ENCODE measurements at regions not wholly inside any gene's neighbourhood (a gene's known extent, or its start where the extent isn't known, plus 50 kb on each side); places are given as distances from the start of the nearest gene placed in this dataset.

GRCh38 chr1:67555461-67556296 lies 125.5 kb upstream of the SERBP1 start:
- Histone ChIP-seq H3K4me3 (no peak overlapping the region), H3K27ac (no peak overlapping the region)
- TF ChIP-seq, protein P1, sequence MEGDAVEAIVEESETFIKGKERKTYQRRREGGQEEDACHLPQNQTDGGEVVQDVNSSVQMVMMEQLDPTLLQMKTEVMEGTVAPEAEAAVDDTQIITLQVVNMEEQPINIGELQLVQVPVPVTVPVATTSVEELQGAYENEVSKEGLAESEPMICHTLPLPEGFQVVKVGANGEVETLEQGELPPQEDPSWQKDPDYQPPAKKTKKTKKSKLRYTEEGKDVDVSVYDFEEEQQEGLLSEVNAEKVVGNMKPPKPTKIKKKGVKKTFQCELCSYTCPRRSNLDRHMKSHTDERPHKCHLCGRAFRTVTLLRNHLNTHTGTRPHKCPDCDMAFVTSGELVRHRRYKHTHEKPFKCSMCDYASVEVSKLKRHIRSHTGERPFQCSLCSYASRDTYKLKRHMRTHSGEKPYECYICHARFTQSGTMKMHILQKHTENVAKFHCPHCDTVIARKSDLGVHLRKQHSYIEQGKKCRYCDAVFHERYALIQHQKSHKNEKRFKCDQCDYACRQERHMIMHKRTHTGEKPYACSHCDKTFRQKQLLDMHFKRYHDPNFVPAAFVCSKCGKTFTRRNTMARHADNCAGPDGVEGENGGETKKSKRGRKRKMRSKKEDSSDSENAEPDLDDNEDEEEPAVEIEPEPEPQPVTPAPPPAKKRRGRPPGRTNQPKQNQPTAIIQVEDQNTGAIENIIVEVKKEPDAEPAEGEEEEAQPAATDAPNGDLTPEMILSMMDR (IDR thresholded peaks at IDR 0.05), result no peak
- DNase-seq (ENCODE audit: low spot score), result no peak

DNA sequence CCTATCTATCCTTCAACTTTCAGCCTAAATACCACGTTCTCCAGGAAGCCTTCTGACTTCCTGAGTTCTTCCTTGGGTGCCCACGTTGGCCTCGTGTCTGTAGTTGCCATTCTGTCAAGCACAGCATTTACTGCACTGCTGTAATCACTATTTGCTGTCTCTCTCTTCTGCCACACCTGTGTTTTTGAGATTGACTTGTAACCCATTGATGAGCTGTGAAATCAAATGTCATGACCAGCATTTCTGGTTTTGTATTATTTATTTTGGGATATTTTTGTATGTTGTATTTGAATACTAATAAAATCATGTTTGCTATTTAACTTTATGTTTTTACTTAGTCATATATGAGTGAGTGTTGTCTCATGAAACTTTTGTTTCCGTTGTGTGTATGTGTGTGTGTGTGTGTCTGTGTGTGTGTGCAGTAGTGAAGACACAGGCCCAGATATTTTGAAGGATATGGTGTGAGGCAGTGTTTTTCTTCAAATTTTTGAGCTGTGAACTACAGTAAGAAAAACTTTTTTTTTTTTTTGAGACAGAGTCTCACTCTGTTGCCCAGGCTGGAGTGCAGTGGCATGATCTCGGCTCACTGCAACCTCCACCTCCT lies 126.2 kb upstream of the SERBP1 start:
- DNase-seq (ENCODE audit: low spot score), result no peak
- H3K27ac ChIP-seq, result no peak overlapping the region
- TF ChIP-seq, protein P1 (IDR thresholded peaks at IDR 0.05), result no peak
- no peak overlapping the region for H3K4me3 ChIP-seq

GRCh38 chr1:67557696-67558448 lies 127.1 kb upstream of the GADD45A start:
- Histone ChIP-seq H3K4me3 (no peak overlapping the region), H3K27ac (no peak overlapping the region)
- DNase-seq (ENCODE audit: low spot score), result no peak
- TF ChIP-seq, protein P1 (IDR thresholded peaks at IDR 0.05), result no peak

GRCh38 chr1:67558449-67559193 lies 126.4 kb upstream of the GADD45A start:
- no peak for DNase-seq (ENCODE audit: low spot score)
- peak overlapping the region; percentile 31 to 59 for H3K27ac ChIP-seq
- TF ChIP-seq, protein P1 (IDR thresholded peaks at IDR 0.05), result no peak
- peak overlapping the region; percentile 40 for H3K4me3 ChIP-seq

DNA sequence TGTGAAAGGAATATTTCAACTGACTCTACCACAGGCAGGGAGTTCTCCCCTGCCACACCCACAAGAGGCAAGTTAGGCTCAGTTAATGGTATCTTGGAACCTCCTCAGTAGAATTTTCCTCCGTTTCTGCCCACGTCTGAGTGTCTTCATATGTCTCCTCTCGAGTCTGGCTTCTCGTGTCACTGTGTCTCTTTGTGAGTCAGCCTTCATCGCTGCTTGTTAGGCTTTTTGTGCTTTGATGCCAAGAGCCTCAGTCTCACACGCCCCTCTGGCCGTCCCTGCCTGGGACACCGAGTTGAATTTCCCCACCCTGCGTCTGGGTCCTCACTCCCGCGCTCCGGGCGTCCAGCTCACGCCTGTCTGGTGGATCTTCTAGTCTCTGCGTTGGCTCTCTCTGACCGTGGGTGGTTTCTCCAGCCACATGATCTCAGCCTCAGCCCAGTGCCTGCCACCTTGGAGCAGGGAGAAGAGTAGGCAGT lies 125.7 kb upstream of the GADD45A start:
- peak overlapping the region; percentile 40 for H3K4me3 ChIP-seq
- peak; percentile 84 for DNase-seq (ENCODE audit: low spot score)
- H3K27ac ChIP-seq, result peak overlapping the region; percentile 31 to 59
- TF ChIP-seq, protein P1 (IDR thresholded peaks at IDR 0.05), result no peak

DNA sequence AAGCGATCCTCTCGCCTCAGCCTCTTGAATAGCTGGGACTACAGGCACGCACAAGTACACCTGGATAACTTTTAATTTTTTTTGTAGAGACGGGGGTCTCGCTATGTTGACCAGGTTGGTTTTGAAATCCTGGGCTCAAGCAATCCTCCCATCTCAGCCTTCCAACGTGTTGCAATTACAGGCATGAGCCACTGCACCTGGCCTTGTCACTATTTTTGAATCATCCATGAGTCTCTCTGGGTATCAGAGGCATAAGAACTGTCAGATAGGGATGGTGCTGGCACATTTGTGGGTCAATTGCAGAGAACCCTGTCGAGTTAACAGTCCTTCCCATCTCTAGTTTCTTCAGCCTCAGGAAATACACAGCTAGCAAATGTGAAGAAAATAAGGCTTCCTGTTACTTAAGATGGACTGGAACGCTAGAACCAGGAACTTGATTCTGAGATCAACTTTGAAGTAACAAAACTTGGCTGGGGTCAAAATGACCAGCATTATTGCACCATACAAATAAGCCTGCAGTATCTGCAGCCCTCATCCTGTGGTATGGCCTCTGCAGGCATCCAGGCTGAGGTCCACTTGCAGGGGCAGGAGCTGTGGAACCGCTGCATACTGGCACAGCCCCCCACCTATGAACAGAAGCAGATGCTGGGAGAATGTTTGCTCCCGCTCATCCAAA lies 124.3 kb upstream of the GADD45A start:
- H3K27ac ChIP-seq, result peak overlapping the region in 1 of 2 donors; percentile 31
- no peak overlapping the region for H3K4me3 ChIP-seq
- DNase-seq (ENCODE audit: low spot score), result no peak
- TF ChIP-seq, protein P1 (IDR thresholded peaks at IDR 0.05), result no peak
